SK-N-SH treated with all-trans-retinoic acid at 6 μM for 48 hours (cell line): ENCODE measurements at regions not wholly inside any gene's neighbourhood (a gene's known extent, or its start where the extent isn't known, plus 50 kb on each side); places are given as distances from the start of the nearest gene placed in this dataset.
"Not testable (repeated sequence)": the region's sequence is repeated elsewhere in the genome, so short reads cannot be mapped to it uniquely, and the experiment has no call there.

ENCODE experiments used
- ATAC-seq: fragments of 200-7000 bp; cut with Tn5 transposase; 3 replicates; pipeline ENCODE4 v1.9.1; 2020; ENCODE audit warnings: mild to moderate bottlenecking, moderate library complexity
- ARNTL ChIP-seq: fragments of 450-650 bp; formaldehyde crosslinking; IDR thresholded peaks from 2 replicates; pipeline ENCODE4 v1.5.0; 2020; ENCODE audit warnings: low read depth, mild to moderate bottlenecking, moderate library complexity, borderline replicate concordance
- BACH2 ChIP-seq: fragments of 250-450 bp; sonication (Bioruptor Pico); IDR thresholded peaks from 2 replicates; pipeline ENCODE4 v1.9.0; 2021; ENCODE audit warnings: mild to moderate bottlenecking, borderline replicate concordance
- CSDC2 ChIP-seq: fragments of 250-450 bp; sonication (Bioruptor Pico); IDR thresholded peaks from 2 replicates; pipeline ENCODE4 v1.5.0; 2020; ENCODE audit warnings: mild to moderate bottlenecking, moderate library complexity
- ESRRG ChIP-seq: fragments of 250-450 bp; sonication (Bioruptor Pico); IDR thresholded peaks from 2 replicates; pipeline ENCODE4 v1.6.1; 2021; ENCODE audit warnings: mild to moderate bottlenecking
- ISL1 ChIP-seq: fragments of 250-450 bp; sonication (Bioruptor Pico); IDR thresholded peaks from 2 replicates; pipeline ENCODE4 v2.1.2; 2022; ENCODE audit warnings: mild to moderate bottlenecking, moderate library complexity
- OSR1 ChIP-seq: fragments of 250-450 bp; sonication (Bioruptor Pico); IDR thresholded peaks from 2 replicates; pipeline ENCODE4 v1.8.0; 2022; ENCODE audit warnings: moderate library complexity, mild to moderate bottlenecking, inconsistent platforms
- PPARA ChIP-seq: fragments of 250-450 bp; sonication (Bioruptor Pico); IDR thresholded peaks from 2 replicates; pipeline ENCODE4 v1.5.0; 2020; ENCODE audit warnings: mild to moderate bottlenecking, borderline replicate concordance
- SNAI2 ChIP-seq: fragments of 250-450 bp; sonication (Bioruptor Pico); IDR thresholded peaks from 2 replicates; pipeline ENCODE4 v1.5.0; 2020; ENCODE audit warnings: mild to moderate bottlenecking, moderate library complexity
- ZC3H10 ChIP-seq: fragments of 250-450 bp; sonication (Bioruptor Pico); IDR thresholded peaks from 2 replicates; pipeline ENCODE4 v1.5.1; 2021; ENCODE audit warnings: mild to moderate bottlenecking, moderate library complexity
- ZFP3 ChIP-seq: fragments of 250-450 bp; sonication (Bioruptor Pico); IDR thresholded peaks from 2 replicates; pipeline ENCODE4 v1.5.0; 2020; ENCODE audit warnings: mild to moderate bottlenecking, moderate library complexity
- ZFP30 ChIP-seq: fragments of 450-650 bp; formaldehyde crosslinking; IDR thresholded peaks from 2 replicates; pipeline ENCODE4 v1.5.0; 2022; ENCODE audit warnings: mild to moderate bottlenecking, moderate library complexity
- ZNF565 ChIP-seq: fragments of 450-650 bp; formaldehyde crosslinking; conservative IDR thresholded peaks from 2 replicates; pipeline ENCODE4 v1.5.0; 2020; ENCODE audit warnings: low read depth, mild to moderate bottlenecking, moderate library complexity
- ZNF70 ChIP-seq: fragments of 450-650 bp; formaldehyde crosslinking; IDR thresholded peaks from 2 replicates; pipeline ENCODE4 v1.5.0; 2020; ENCODE audit warnings: mild to moderate bottlenecking, moderate library complexity
- ZNF8 ChIP-seq: fragments of 450-650 bp; formaldehyde crosslinking; IDR thresholded peaks from 2 replicates; pipeline ENCODE4 v1.5.0; 2020; ENCODE audit warnings: mild to moderate bottlenecking, moderate library complexity
- TF ChIP-seq, protein P1 (sequence below): fragments of 250-450 bp; sonication (Bioruptor Pico); IDR thresholded peaks from 2 replicates; pipeline ENCODE4 v1.5.1; 2021; ENCODE audit warnings: mild to moderate bottlenecking, moderate library complexity
- TF ChIP-seq, protein P2 (sequence below): fragments of 250-450 bp; sonication (Bioruptor Pico); IDR thresholded peaks from 2 replicates; pipeline ENCODE4 v1.8.0; 2021; ENCODE audit warnings: low read depth, mild to moderate bottlenecking, moderate library complexity, borderline replicate concordance
- TF ChIP-seq, protein P3 (sequence below): fragments of 250-450 bp; sonication (Bioruptor Pico); IDR thresholded peaks from 2 replicates; pipeline ENCODE4 v1.5.1; 2020; ENCODE audit warnings: low read depth, mild to moderate bottlenecking, moderate library complexity
- TF ChIP-seq, protein P4 (sequence below): fragments of 250-450 bp; sonication (Bioruptor Pico); IDR thresholded peaks from 2 replicates; pipeline ENCODE4 v1.8.0; 2020; ENCODE audit warnings: mild to moderate bottlenecking, moderate library complexity, borderline replicate concordance

DNA sequence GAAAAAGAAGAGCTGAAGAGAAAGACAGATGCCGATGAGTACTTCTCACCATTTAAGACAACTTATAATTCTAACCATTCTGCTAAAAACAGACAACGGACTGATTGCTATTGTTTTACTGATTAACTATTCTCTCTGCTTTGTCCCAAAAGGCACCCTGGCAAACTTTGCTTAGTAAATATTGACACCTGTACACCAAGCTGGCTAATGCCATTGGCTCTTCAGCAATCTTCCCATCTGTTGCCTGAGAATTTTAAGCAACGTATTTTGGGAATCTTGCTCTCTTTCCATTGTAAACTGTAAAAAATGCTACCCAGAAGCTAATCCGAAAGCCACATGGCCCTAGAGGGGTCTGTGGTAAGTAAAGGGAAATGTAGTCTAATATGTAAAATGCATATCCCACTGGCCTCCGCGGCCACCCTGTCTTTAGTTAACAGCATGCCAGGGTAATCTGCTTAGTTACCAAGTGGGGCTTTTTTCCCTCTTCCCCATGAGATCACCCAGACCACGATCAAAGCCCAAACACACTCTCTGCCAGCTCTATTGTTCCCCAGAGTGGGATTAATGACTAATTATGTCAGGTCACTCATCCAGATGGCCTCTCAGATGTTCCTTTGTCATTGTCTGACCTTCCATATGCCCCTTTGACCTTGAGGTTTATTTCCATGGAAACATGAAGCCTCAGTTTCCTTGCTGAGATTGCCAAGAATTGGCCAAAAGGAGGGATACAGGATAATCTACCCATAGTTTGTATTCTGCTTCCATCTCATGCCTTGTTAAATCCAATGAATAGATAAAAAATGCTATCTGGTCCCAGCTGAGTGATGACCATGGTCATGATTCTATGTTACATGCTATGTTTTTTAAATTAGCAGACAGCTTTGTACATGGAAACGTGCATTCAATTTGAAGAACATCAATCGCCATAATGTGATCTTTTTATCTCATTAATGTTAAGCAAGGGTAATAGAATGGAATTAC, 216.4 kb upstream of the MCHR2 start (continued):
- TF ChIP-seq, protein P1, sequence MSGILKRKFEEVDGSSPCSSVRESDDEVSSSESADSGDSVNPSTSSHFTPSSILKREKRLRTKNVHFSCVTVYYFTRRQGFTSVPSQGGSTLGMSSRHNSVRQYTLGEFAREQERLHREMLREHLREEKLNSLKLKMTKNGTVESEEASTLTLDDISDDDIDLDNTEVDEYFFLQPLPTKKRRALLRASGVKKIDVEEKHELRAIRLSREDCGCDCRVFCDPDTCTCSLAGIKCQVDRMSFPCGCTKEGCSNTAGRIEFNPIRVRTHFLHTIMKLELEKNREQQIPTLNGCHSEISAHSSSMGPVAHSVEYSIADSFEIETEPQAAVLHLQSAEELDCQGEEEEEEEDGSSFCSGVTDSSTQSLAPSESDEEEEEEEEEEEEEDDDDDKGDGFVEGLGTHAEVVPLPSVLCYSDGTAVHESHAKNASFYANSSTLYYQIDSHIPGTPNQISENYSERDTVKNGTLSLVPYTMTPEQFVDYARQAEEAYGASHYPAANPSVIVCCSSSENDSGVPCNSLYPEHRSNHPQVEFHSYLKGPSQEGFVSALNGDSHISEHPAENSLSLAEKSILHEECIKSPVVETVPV (CRISPR knock-in tag), result no peak

DNA sequence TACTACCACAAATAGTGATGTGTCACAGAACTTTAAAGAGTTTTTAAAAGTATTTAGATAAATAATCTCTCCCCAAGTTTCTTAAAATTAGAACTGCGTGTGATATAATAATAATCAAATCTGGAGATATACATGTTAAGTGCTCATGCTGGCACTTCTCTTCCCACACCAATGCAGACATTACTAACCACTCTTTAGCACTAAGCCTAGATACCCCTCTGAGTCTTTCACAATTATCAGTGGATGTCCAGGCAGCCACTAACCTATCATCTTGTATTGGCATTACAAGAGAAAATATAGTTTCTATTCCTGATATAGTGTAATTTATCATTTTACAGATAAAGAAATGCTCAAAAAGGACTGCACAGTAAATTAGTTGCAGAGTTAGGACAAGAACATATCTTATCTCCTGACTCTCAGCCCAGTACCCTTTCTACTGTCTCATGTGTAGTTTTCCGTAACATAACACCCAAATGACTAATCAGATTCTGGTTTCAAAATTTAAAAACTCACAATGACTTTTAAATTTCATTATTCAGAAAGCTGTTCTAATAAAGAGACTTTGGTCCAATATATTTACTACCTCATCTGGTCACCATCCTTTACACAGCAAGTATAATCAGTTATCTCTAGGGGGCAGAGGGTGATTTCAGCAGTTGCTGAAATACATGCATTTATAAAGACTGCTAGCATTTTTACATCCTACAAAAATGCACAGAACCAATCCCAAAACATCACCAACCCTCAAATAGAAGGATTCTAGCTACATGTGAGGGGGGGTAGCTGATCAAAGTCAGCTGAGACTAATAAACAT, 215.5 kb upstream of the MCHR2 start:
- TF ChIP-seq OSR1 (CRISPR knock-in tag) (no peak), ESRRG (CRISPR knock-in tag) (no peak)
- TF ChIP-seq, protein P2, sequence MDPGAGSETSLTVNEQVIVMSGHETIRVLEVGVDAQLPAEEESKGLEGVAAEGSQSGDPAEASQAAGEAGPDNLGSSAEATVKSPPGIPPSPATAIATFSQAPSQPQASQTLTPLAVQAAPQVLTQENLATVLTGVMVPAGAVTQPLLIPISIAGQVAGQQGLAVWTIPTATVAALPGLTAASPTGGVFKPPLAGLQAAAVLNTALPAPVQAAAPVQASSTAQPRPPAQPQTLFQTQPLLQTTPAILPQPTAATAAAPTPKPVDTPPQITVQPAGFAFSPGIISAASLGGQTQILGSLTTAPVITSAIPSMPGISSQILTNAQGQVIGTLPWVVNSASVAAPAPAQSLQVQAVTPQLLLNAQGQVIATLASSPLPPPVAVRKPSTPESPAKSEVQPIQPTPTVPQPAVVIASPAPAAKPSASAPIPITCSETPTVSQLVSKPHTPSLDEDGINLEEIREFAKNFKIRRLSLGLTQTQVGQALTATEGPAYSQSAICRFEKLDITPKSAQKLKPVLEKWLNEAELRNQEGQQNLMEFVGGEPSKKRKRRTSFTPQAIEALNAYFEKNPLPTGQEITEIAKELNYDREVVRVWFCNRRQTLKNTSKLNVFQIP (CRISPR knock-in tag), result no peak
- peak; percentile 76 for ATAC-seq

DNA sequence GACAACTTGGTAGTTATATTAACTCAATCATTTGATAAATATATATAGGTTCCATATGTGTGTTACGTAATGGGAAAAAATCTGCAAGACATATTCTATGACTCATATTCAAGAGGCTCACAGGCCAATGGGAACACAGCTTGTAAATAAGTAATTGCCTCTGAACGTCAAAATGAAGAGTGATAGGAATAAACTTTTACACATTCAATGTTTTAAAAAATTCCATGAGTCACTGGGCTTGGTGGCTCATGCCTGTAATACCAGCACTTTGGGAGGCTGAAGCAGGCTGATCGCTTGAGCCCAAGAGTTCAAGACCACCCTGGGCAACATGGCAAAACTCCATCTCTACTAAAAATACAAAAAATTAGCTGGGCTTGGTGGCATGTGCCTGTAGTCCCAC, 209.4 kb upstream of the MCHR2 start:
- TF ChIP-seq SNAI2 (CRISPR knock-in tag), result no peak
- TF ChIP-seq, protein P3, sequence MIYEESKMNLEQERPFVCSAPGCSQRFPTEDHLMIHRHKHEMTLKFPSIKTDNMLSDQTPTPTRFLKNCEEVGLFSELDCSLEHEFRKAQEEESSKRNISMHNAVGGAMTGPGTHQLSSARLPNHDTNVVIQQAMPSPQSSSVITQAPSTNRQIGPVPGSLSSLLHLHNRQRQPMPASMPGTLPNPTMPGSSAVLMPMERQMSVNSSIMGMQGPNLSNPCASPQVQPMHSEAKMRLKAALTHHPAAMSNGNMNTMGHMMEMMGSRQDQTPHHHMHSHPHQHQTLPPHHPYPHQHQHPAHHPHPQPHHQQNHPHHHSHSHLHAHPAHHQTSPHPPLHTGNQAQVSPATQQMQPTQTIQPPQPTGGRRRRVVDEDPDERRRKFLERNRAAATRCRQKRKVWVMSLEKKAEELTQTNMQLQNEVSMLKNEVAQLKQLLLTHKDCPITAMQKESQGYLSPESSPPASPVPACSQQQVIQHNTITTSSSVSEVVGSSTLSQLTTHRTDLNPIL, result no peak
- no peak for TF ChIP-seq ZNF8 (CRISPR knock-in tag)
- TF ChIP-seq ARNTL, result no peak
- TF ChIP-seq, protein P4, sequence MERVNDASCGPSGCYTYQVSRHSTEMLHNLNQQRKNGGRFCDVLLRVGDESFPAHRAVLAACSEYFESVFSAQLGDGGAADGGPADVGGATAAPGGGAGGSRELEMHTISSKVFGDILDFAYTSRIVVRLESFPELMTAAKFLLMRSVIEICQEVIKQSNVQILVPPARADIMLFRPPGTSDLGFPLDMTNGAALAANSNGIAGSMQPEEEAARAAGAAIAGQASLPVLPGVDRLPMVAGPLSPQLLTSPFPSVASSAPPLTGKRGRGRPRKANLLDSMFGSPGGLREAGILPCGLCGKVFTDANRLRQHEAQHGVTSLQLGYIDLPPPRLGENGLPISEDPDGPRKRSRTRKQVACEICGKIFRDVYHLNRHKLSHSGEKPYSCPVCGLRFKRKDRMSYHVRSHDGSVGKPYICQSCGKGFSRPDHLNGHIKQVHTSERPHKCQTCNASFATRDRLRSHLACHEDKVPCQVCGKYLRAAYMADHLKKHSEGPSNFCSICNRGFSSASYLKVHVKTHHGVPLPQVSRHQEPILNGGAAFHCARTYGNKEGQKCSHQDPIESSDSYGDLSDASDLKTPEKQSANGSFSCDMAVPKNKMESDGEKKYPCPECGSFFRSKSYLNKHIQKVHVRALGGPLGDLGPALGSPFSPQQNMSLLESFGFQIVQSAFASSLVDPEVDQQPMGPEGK (CRISPR knock-in tag), result no peak
- no peak for TF ChIP-seq BACH2 (CRISPR knock-in tag)
- no peak for TF ChIP-seq ISL1 (CRISPR knock-in tag)
- no peak for TF ChIP-seq PPARA (CRISPR knock-in tag)
- TF ChIP-seq ZNF70 (CRISPR knock-in tag), result no peak
- TF ChIP-seq, protein P2 (CRISPR knock-in tag), result no peak
- no peak for TF ChIP-seq ZNF565 (CRISPR knock-in tag)
- TF ChIP-seq ZFP30, result no peak
- no peak for TF ChIP-seq ZC3H10
- TF ChIP-seq, all 23 proteins: peak for 0

DNA sequence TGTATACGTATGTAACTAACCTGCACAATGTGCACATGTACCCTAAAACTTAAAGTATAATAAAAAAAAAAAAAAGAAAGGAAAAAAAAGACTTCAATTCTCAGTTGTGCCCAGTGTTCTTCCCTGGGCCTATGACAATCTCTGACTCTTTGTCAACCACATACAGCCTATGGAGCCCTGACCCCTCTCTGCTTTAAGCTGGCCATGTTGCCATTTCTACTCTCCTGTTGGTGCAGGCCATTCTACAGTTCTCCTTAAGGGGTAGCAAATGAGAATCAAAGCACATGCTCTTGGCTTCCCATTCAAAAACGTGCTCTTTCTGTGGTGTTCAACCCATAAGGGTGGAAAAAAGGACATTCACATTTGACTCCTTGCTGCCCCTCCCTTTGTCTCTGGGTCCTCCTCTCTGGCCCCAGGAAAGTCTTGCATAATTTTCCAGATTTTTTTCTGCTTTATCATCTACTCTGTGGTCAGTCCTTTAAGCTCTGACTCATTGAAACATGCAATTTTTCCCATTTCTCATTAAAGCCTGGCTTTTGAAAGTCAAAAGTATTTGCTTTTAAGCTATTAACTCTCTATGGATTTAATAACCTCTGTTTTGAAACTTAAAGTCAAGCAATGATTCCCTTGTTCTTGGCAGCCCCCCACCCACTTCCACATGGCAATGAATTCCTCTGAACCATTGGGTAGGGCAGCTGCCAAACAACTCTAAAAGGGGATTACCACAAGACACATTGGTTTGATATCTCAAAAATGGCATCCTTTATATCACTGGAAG, 208.6 kb upstream of the MCHR2 start:
- TF ChIP-seq PPARA (CRISPR knock-in tag), result no peak
- TF ChIP-seq SNAI2 (CRISPR knock-in tag), result no peak
- TF ChIP-seq ISL1 (CRISPR knock-in tag), result peak; percentile 31; the same call in 1 of the 2 replicates
- no peak for TF ChIP-seq ARNTL
- no peak for TF ChIP-seq ESRRG (CRISPR knock-in tag)
- no peak for TF ChIP-seq ZFP3 (CRISPR knock-in tag)
- no peak for TF ChIP-seq OSR1 (CRISPR knock-in tag)
- no peak for TF ChIP-seq CSDC2
- TF ChIP-seq, protein P4 (CRISPR knock-in tag), result peak; percentile 18; the same call in 1 of the 2 replicates
- no peak for TF ChIP-seq BACH2 (CRISPR knock-in tag)
- TF ChIP-seq ZC3H10, result peak; percentile 75
- peak; percentile 95 for ATAC-seq

More for the DNA sequence above, 209.4 kb upstream of the MCHR2 start:
- peak; percentile 84 for ATAC-seq

DNA sequence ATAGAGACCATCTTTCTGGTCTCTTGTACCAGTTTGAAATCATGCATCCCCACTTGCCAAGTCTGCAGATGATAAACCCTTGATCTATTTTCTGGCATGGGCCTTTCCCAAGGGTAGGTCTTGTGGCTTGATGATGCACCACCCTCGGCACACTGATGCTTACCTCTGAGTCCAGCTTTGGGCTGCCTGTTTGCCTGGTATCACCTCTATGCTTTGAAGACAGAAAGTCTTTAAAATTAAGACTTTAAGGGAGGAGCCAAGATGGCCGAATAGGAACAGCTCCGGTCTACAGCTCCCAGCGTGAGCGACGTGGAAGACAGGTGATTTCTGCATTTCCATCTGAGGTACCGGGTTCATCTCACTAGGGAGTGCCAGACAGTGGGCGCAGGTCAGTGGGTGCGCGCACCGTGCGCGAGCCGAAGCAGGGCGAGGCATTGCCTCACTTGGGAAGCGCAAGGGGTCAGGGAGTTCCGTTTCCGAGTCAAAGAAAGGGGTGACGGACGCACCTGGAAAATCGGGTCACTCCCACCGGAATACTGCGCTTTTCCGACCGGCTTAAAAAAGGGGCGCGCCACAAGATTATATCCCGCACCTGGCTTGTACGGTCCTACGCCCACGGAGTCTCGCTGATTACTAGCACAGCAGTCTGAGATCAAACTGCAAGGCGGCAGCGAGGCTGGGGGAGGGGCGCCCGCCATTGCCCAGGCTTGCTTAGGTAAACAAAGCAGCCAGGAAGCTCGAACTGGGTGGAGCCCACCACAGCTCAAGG, 202.4 kb upstream of the MCHR2 start:
- not testable (repeated sequence) for ATAC-seq

DNA sequence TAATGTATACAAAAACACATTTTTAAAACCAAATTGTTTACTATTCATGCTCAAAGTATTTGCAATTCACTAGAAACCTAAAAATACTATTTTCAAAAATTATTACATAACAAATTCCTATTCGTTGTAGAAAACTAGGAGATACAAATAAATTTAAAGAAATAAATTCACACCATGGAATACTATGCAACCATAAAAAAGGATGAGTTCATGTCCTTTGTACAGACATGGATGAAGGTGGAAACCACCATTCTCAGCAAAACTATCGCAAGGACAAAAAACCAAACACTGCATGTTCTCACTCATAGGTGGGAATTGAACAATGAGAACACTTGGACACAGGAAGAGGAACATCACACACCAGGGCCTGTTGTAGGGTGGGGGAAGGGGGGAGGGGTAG, 201.2 kb upstream of the MCHR2 start:
- ATAC-seq, result not testable (repeated sequence)
